ENCODE measurements at regions not wholly inside any gene's neighbourhood (a gene's known extent, or its start where the extent isn't known, plus 50 kb on each side); places are given as distances from the start of the nearest gene placed in this dataset.

DNA sequence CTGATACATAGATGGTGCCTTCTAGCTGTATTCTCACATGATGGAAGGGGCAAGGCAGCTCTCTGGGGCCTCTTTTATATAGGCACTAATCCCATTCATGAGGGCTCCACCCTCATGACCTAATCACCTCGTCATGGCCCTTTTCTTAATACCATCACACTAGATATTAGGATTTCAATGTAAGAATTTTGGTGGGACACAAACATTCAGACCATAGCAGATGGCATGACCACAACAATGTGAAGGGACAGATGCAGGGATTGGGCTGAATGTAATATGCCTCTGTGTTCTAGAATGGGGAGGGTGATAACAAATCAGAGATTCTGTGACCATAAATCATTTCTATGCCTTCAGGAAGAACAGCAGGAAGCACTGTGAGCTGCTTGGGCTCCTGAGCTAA, 145.8 kb downstream of the LCA5 start:
- no peak overlapping the region for H3K27ac ChIP-seq
- no peaks in the 10 kb centered on the region for H3K9me3 ChIP-seq
- H3K27me3 ChIP-seq: no peaks in the 10 kb centered on the region
- WGBS, 2 donors: 65 to 89% methylated on average over 1 of the region's 1 CpG
- H3K36me3 ChIP-seq (replicated peaks in 1 of 2; ENCODE audit: insufficient read depth in 1 of 2, low read depth in 2 of 2): no peaks in the 10 kb centered on the region
- DNase-seq (no peak), ATAC-seq (no peak)
- intact Hi-C loops (cut with DNase I): no loop called here
- no peaks in the 10 kb centered on the region for H3K4me1 ChIP-seq
- TF ChIP-seq CTCF (IDR thresholded peaks at IDR 0.05) (no peak), POLR2A (IDR thresholded peaks at IDR 0.05) (no peak)
- no peak overlapping the region for H3K4me3 ChIP-seq

GRCh38 chr6:79385893-79386292, 151.3 kb downstream of the LCA5 start:
- 62 to 70% methylated on average over 4 of the region's 4 CpGs for WGBS, 2 donors
- no peaks in the 10 kb centered on the region for H3K9me3 ChIP-seq
- intact Hi-C loops (cut with DNase I): no loop called here
- H3K27ac ChIP-seq: no peak overlapping the region
- TF ChIP-seq POLR2A (IDR thresholded peaks at IDR 0.05) (no peak), CTCF (IDR thresholded peaks at IDR 0.05) (no peak)
- ATAC-seq (no peak), DNase-seq (no peak)
- H3K27me3 ChIP-seq: no peaks in the 10 kb centered on the region
- no peak overlapping the region for H3K4me3 ChIP-seq
- H3K4me1 ChIP-seq: no peaks in the 10 kb centered on the region
- no peaks in the 10 kb centered on the region for H3K36me3 ChIP-seq (replicated peaks in 1 of 2; ENCODE audit: insufficient read depth in 1 of 2, low read depth in 2 of 2)

DNA sequence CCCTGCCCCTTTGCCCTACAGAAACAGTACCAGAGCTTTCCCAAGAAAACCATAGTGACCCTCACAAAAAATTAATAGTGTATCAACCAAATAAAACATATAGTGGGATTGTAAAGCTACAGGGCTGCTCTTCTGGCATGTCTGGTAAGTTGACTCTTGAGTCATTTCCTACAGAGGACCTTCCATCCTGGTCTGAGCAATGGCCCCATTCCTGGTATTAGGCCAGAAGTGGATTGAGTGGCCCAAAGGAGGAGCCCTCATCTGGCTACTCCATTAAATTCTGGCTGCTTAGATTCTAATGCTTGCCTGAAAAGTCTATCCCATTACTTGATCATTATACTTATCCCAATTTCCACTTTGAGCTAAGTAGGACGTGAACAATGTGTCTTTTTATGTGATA, 150.9 kb upstream of the HMGN3 start:
- Histone ChIP-seq H3K27me3 (no peaks in the 10 kb centered on the region), H3K27ac (no peak overlapping the region), H3K9me3 (no peaks in the 10 kb centered on the region), H3K4me1 (no peaks in the 10 kb centered on the region), H3K36me3 (replicated peaks in 1 of 2; ENCODE audit: insufficient read depth in 1 of 2, low read depth in 2 of 2) (no peaks in the 10 kb centered on the region), H3K4me3 (no peak overlapping the region)
- ATAC-seq (no peak), DNase-seq (no peak)
- intact Hi-C loops (cut with DNase I): no loop called here
- WGBS, 2 donors: 82 to 88% methylated on average over 1 of the region's 1 CpG
- no peak for TF ChIP-seq POLR2A (IDR thresholded peaks at IDR 0.05)

GRCh38 chr6:79384845-79385244, 150.4 kb upstream of the HMGN3 start:
- TF ChIP-seq CTCF (IDR thresholded peaks at IDR 0.05) (no peak), POLR2A (IDR thresholded peaks at IDR 0.05) (no peak)
- Histone ChIP-seq H3K4me1 (no peaks in the 10 kb centered on the region), H3K9me3 (no peaks in the 10 kb centered on the region), H3K27me3 (no peaks in the 10 kb centered on the region), H3K36me3 (replicated peaks in 1 of 2; ENCODE audit: insufficient read depth in 1 of 2, low read depth in 2 of 2) (no peaks in the 10 kb centered on the region), H3K4me3 (no peak overlapping the region), H3K27ac (no peak overlapping the region)
- 8 to 19% methylated on average over 1 of the region's 1 CpG for WGBS, 2 donors
- intact Hi-C loops (cut with DNase I): no loop called here
- peak in 2 of 4 donors; percentile 7 to 8 for DNase-seq
- ATAC-seq: no peak

DNA sequence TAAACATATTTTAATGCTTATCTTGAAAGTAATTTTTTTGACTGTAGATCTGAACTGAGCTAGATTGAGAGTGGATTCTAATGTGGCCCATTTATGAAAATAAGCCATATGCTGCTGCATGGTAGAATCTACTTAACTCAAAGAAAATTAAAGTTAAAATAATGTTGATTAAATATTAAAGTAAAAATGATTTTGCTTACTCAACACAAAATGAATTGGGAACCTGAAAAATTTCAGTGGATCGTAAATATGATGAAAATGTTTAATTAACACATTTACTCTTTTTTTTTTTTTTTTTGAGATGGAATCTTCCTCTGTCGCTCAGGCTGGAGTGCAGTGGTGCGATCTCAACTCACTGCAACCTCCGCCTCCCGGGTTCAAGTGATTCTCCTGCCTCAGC, 144.5 kb upstream of the HMGN3 start:
- no peaks in the 10 kb centered on the region for H3K36me3 ChIP-seq (replicated peaks in 1 of 2; ENCODE audit: insufficient read depth in 1 of 2, low read depth in 2 of 2)
- DNase-seq: no peak
- 96% methylated on average over 5 of the region's 5 CpGs for WGBS, 2 donors

More for the DNA sequence above, 144.5 kb upstream of the HMGN3 start:
- TF ChIP-seq POLR2A (IDR thresholded peaks at IDR 0.05) (no peak), CTCF (IDR thresholded peaks at IDR 0.05) (no peak)
- H3K9me3 ChIP-seq: no peaks in the 10 kb centered on the region
- H3K27me3 ChIP-seq: no peaks in the 10 kb centered on the region
- no peaks in the 10 kb centered on the region for H3K4me1 ChIP-seq
- H3K27ac ChIP-seq: no peak overlapping the region
- no peak overlapping the region for H3K4me3 ChIP-seq
- no peak for ATAC-seq
- intact Hi-C loops (cut with DNase I): no loop called here
